PC-3 (cell line): ENCODE measurements at regions not wholly inside any gene's neighbourhood (a gene's known extent, or its start where the extent isn't known, plus 50 kb on each side); places are given as distances from the start of the nearest gene placed in this dataset.

Experiments
- ATAC-seq: fragments of 200-7000 bp; cut with Tn5 transposase; 2 replicates; pipeline ENCODE4 v1.9.1; 2020; ENCODE audit warnings: mild to moderate bottlenecking, moderate library complexity
- BruUV-seq: library from RNA; stranded (reverse); fragments of 400-500 nt; replicated peaks from 2 replicates; lab custom pipeline; 2021; lab: Mats Ljungman, UMichigan
- CTCF ChIA-PET: fragments of 300-600 bp; sonication (Branson Sonifier 250); formaldehyde crosslinking; loops from one replicate; lab custom pipeline; 2022; ENCODE audit warnings: antibody characterized with exemption; lab: Charles Lee
- POLR2A ChIA-PET: fragments of 300-600 bp; sonication (Branson Sonifier 250); formaldehyde crosslinking; loops from one replicate; lab custom pipeline; 2022; ENCODE audit warnings: antibody characterized with exemption; ENCODE audit not compliant: unreplicated experiment; lab: Charles Lee
- DNase-seq: peaks from one replicate; pipeline ENCODE4 v3.0.0-alpha.2; 2015
- H2AFZ ChIP-seq: fragments of 300-600 bp; sonication (generic); 2 replicates; pipeline ENCODE4 v1.6.0; 2016; ENCODE audit warnings: antibody characterized with exemption, low read length
- H3F3A ChIP-seq: fragments of 300-600 bp; sonication (generic); one replicate; pipeline ENCODE4 v1.6.0; 2017; ENCODE audit warnings: antibody characterized with exemption, low read length, control low read depth, mild to moderate bottlenecking; ENCODE audit not compliant: unreplicated experiment
- H3K27ac ChIP-seq: fragments of 300-600 bp; sonication (generic); 2 replicates; pipeline ENCODE4 v1.5.1; 2016; ENCODE audit warnings: mild to moderate bottlenecking, low read length
- H3K27me3 ChIP-seq: fragments of 300-600 bp; sonication (generic); 2 replicates; pipeline ENCODE4 v1.6.1; 2016; ENCODE audit warnings: low read length, mixed read lengths
- H3K36me3 ChIP-seq: fragments of 300-600 bp; sonication (generic); 2 replicates; pipeline ENCODE4 v1.6.1; 2016; ENCODE audit warnings: low read depth, mixed run types, low read length, mixed read lengths
- H3K4me1 ChIP-seq: fragments of 300-600 bp; sonication (generic); 2 replicates; pipeline ENCODE4 v1.5.1; 2016; ENCODE audit warnings: low read length; ENCODE audit not compliant: insufficient read depth
- H3K4me2 ChIP-seq: fragments of 300-600 bp; sonication (generic); 2 replicates; pipeline ENCODE4 v1.6.0; 2016; ENCODE audit warnings: low read length
- H3K4me3 ChIP-seq: fragments of 300-600 bp; sonication (generic); 2 replicates; pipeline ENCODE4 v1.5.1; 2016; ENCODE audit warnings: mild to moderate bottlenecking, low read length, mixed read lengths
- H3K79me2 ChIP-seq: fragments of 300-600 bp; sonication (generic); 2 replicates; pipeline ENCODE4 v1.6.1; 2017; ENCODE audit warnings: low read length, mixed read lengths
- H3K9ac ChIP-seq: fragments of 300-600 bp; sonication (generic); 2 replicates; pipeline ENCODE4 v1.6.0; 2016; ENCODE audit warnings: mild to moderate bottlenecking, low read length
- H3K9me2 ChIP-seq: fragments of 300-600 bp; sonication (generic); replicated peaks from 2 replicates; pipeline ENCODE4 v1.6.1; 2016; ENCODE audit warnings: mixed run types, low read length, mixed read lengths
- H3K9me3 ChIP-seq: fragments of 300-600 bp; sonication (generic); 2 replicates; pipeline ENCODE4 v1.6.1; 2016; ENCODE audit warnings: low read length, mixed read lengths
- H4K20me1 ChIP-seq: fragments of 300-600 bp; sonication (generic); 2 replicates; pipeline ENCODE4 v1.6.1; 2016; ENCODE audit warnings: low read length, mixed read lengths
- CTCF ChIP-seq: fragments of 300-600 bp; sonication (generic); conservative IDR thresholded peaks from 2 replicates; pipeline ENCODE4 v1.5.1; 2017; ENCODE audit warnings: antibody characterized with exemption, low read depth, mild to moderate bottlenecking, low read length
- EZH2 ChIP-seq: fragments of 300-600 bp; sonication (generic); IDR thresholded peaks from one replicate; pipeline ENCODE4 v1.6.1; 2017; ENCODE audit warnings: antibody characterized with exemption, mild to moderate bottlenecking, low read length; ENCODE audit not compliant: unreplicated experiment
- EZH2phosphoT487 ChIP-seq: fragments of 300-600 bp; sonication (generic); IDR thresholded peaks from 2 replicates; pipeline ENCODE4 v1.6.1; 2018; ENCODE audit warnings: mild to moderate bottlenecking, antibody characterized with exemption, low read length, borderline replicate concordance
- intact Hi-C: fragments of 100-400 bp; cut with micrococcal nuclease; formaldehyde crosslinking; loops from 2 replicates; pipeline ENCODE4 v1.9.0; 2023

DNA sequence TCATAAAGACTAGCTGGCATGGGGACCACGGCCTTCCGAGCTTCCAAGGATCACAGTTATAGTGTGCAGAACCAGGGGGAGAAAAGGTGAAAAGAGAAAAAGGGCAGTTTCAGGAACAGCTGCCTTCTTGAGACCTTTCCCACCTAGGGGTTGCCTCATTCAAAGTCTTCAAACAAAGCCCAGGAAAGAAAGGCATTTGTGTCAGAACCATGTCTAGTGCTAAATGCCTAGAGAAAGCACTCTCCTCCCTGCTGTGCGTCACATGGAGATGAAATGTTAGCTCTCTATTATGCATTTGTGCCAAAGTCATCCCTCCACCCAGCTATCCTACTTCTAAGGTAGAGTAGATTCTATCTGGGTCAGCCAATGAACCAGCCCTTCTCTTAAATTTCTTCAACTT, 1037.3 kb upstream of the WWC1 start:
- intact Hi-C loops: no loop called here
- no TSS peak for BruUV-seq
- Histone ChIP-seq H2AFZ (no peak overlapping the region), H3K9ac (no peak overlapping the region), H3F3A (no peaks in the 10 kb centered on the region), H3K9me2 (no peaks in the 10 kb centered on the region), H3K9me3 (0 out of 2 replicates have a peak, but pooled peaks cover 5% of the 10 kb centered on the region), H3K4me3 (no peak overlapping the region), H3K36me3 (no peaks in the 10 kb centered on the region), H3K27me3 (no peaks in the 10 kb centered on the region), H3K4me2 (no peak overlapping the region), H4K20me1 (no peaks in the 10 kb centered on the region), H3K27ac (no peak overlapping the region), H3K79me2 (no peaks in the 10 kb centered on the region), H3K4me1 (no peaks in the 10 kb centered on the region)
- TF ChIP-seq CTCF: no peak
- no peak for TF ChIP-seq EZH2
- no peak for TF ChIP-seq EZH2phosphoT487
- POLR2A ChIA-PET: no interaction called here
- DNase-seq (no peak), ATAC-seq (no peak)
- CTCF ChIA-PET: no interaction called here

- POLR2A ChIA-PET: no interaction called here
- Histone ChIP-seq H3K4me3 (no peak overlapping the region), H3K9me3 (0 out of 2 replicates have a peak, but pooled peaks cover 5% of the 10 kb centered on the region), H3K27me3 (no peaks in the 10 kb centered on the region), H3K36me3 (no peaks in the 10 kb centered on the region), H3K9me2 (no peaks in the 10 kb centered on the region), H4K20me1 (no peaks in the 10 kb centered on the region), H2AFZ (no peak overlapping the region), H3K9ac (no peak overlapping the region), H3K79me2 (no peaks in the 10 kb centered on the region), H3K4me1 (no peaks in the 10 kb centered on the region), H3K4me2 (no peak overlapping the region), H3F3A (no peaks in the 10 kb centered on the region), H3K27ac (no peak overlapping the region)
- DNase-seq (no peak), ATAC-seq (no peak)
- CTCF ChIA-PET: no interaction called here
- BruUV-seq: no TSS peak
- intact Hi-C loops: no loop called here
- TF ChIP-seq EZH2phosphoT487: no peak
- TF ChIP-seq EZH2: no peak
- TF ChIP-seq CTCF: no peak
These were observed 1035.5 kb upstream of the WWC1 start for GRCh38 chr5:167255926-167256325.

DNA sequence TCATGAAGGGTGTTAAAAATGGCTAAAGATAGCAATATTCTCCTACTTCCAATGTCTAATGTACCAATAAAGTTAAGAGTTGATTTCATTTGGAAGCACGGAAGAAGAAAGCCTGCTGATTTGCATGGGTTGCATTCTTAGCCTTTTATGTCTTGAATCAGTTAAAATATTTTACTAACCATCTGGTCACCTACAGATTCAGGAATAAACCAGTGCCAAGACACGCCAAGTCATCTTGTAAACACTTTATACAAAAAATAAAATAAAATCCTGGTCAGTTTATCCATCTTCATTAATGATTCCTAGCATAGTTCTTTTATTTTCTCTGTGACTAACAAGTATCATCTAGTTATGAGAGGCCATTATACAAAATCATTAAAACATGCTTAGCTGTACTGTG, 1031.6 kb upstream of the WWC1 start:
- TF ChIP-seq EZH2 (no peak), CTCF (no peak), EZH2phosphoT487 (no peak)
- CTCF ChIA-PET: no interaction called here
- Histone ChIP-seq H3K4me1 (no peaks in the 10 kb centered on the region), H3K79me2 (no peaks in the 10 kb centered on the region), H3K4me3 (no peak overlapping the region), H2AFZ (no peak overlapping the region), H3K27ac (no peak overlapping the region), H4K20me1 (no peaks in the 10 kb centered on the region), H3K27me3 (no peaks in the 10 kb centered on the region), H3K4me2 (no peak overlapping the region), H3K9ac (no peak overlapping the region), H3K9me2 (no peaks in the 10 kb centered on the region), H3K36me3 (no peaks in the 10 kb centered on the region), H3F3A (no peaks in the 10 kb centered on the region), H3K9me3 (0 out of 2 replicates have a peak, but pooled peaks cover 5% of the 10 kb centered on the region)
- no peak for ATAC-seq
- BruUV-seq: no TSS peak
- no peak for DNase-seq
- intact Hi-C loops: no loop called here
- POLR2A ChIA-PET: no interaction called here
